HepG2 (cell line): ENCODE measurements at regions not wholly inside any gene's neighbourhood (a gene's known extent, or its start where the extent isn't known, plus 50 kb on each side); places are given as distances from the start of the nearest gene placed in this dataset.

Source experiments
- ATAC-seq: fragments of 200-7000 bp; cut with Tn5 transposase; 3 replicates; pipeline ENCODE4 v1.9.1; 2020; ENCODE audit warnings: mild to moderate bottlenecking, moderate library complexity
- BruUV-seq: library from RNA; stranded (reverse); fragments of 400-500 nt; replicated peaks from 2 replicates; lab custom pipeline; 2021; lab: Mats Ljungman, UMichigan
- CTCF ChIA-PET: fragments of 300-600 bp; formaldehyde crosslinking; extraction: SDS; loops from one replicate; lab custom pipeline; 2021; ENCODE audit warnings: low total read pairs, inconsistent platforms, low intra/inter-chr PET ratio; lab: Yijun Ruan, JAX
- POLR2A ChIA-PET: fragments of 350-600 bp; sonication (Branson Sonifier 250); formaldehyde crosslinking; loops from one replicate; lab custom pipeline; 2020; ENCODE audit warnings: antibody characterized with exemption, inconsistent platforms; lab: Yijun Ruan, JAX
- DNase-seq: peaks from one replicate; pipeline ENCODE4 v3.0.0-alpha.2; 2015; ENCODE audit warnings: low spot score
- FAIRE-seq: peaks from 3 replicates; lab custom pipeline; 2011; peaks lifted over from hg19 to GRCh38; lab: Jason Lieb, UNC
- H2AFZ ChIP-seq: one replicate; pipeline ENCODE4 v1.6.1; 2011; ENCODE audit warnings: low read length, inconsistent platforms
- H3K27ac ChIP-seq: fragments of 300-600 bp; 3 replicates; pipeline ENCODE4 v1.8.0; 2011; ENCODE audit warnings: mixed run types, mild to moderate bottlenecking, mixed read lengths, low read length, inconsistent platforms; ENCODE audit not compliant: insufficient read depth; ENCODE audit errors: extremely low read length
- H3K27me3 ChIP-seq, 2 experiments: fragments of 200-600 bp in 1 of 2; 2 replicates in 1 of 2; 3 replicates in 1 of 2; pipeline versions ENCODE4 v1.6.0 to v1.8.0; 2011; ENCODE audit warnings: low read length in 2 of 2, mild to moderate bottlenecking in 2 of 2, moderate library complexity in 2 of 2, inconsistent platforms in 1 of 2; ENCODE audit not compliant: insufficient read depth in 2 of 2, control insufficient read depth in 1 of 2
- H3K36me3 ChIP-seq, 2 experiments: fragments of 200-600 bp in 1 of 2; replicated peaks in 1 of 2; 2 replicates in 1 of 2; 3 replicates in 1 of 2; pipeline versions ENCODE4 v1.5.1 to v1.8.0; 2011; ENCODE audit warnings: low read length in 2 of 2, inconsistent platforms in 1 of 2; ENCODE audit not compliant: insufficient read depth in 2 of 2, control insufficient read depth in 1 of 2
- H3K4me1 ChIP-seq: 2 replicates; pipeline ENCODE4 v1.5.1; 2012; ENCODE audit warnings: low read length, inconsistent platforms; ENCODE audit not compliant: insufficient read depth
- H3K4me2 ChIP-seq: 2 replicates; pipeline ENCODE4 v1.6.0; 2011; ENCODE audit warnings: low read depth, low read length, inconsistent platforms
- H3K4me3 ChIP-seq, 3 experiments: fragments of 200-600 bp in 1 of 3; sonication (generic), shearing (Covaris generic) in 1 of 3; replicated peaks in 1 of 3; 2 replicates each; pipeline ENCODE4 v1.5.1; 2011 to 2016; ENCODE audit warnings: low read length in 3 of 3, inconsistent platforms in 2 of 3, low read depth in 2 of 3, mild to moderate bottlenecking in 2 of 3, control low read depth in 1 of 3, mixed read lengths in 1 of 3; ENCODE audit not compliant: insufficient read depth in 1 of 3
- H3K79me2 ChIP-seq: one replicate; pipeline ENCODE4 v1.6.1; 2011; ENCODE audit warnings: low read length, inconsistent platforms; ENCODE audit not compliant: insufficient read depth
- H3K9ac ChIP-seq: 2 replicates; pipeline ENCODE4 v1.6.0; 2011; ENCODE audit warnings: mild to moderate bottlenecking, low read depth, low read length, inconsistent platforms; ENCODE audit not compliant: insufficient read depth
- H3K9me3 ChIP-seq: 2 replicates; pipeline ENCODE4 v1.5.1; 2012; ENCODE audit warnings: mild to moderate bottlenecking, low read length
- H4K20me1 ChIP-seq: 2 replicates; pipeline ENCODE4 v1.6.0; 2011; ENCODE audit warnings: inconsistent platforms, mild to moderate bottlenecking, low read length, moderate library complexity; ENCODE audit not compliant: insufficient read depth
- AKAP8 ChIP-seq: sonication (generic); formaldehyde crosslinking; IDR thresholded peaks from 2 replicates; pipeline ENCODE4 v1.5.1; 2020; ENCODE audit warnings: mild to moderate bottlenecking, missing genetic modification reagents
- ASH2L ChIP-seq: fragments of 300-600, 200-600 bp; sonication (generic); IDR thresholded peaks from 2 replicates; pipeline ENCODE4 v1.7.0; 2017; ENCODE audit warnings: low read depth, mild to moderate bottlenecking, moderate library complexity, mixed read lengths, low read length; ENCODE audit not compliant: insufficient read length
- BATF2 ChIP-seq: sonication (generic); formaldehyde crosslinking; IDR thresholded peaks from 2 replicates; pipeline ENCODE4 v1.8.0; 2022; ENCODE audit warnings: mild to moderate bottlenecking, missing genetic modification reagents, moderate library complexity
- E2F1 ChIP-seq: sonication (generic); formaldehyde crosslinking; IDR thresholded peaks from 2 replicates; pipeline ENCODE4 v1.5.0; 2020; ENCODE audit warnings: missing genetic modification reagents
- IKZF4 ChIP-seq: sonication (generic); formaldehyde crosslinking; IDR thresholded peaks from 2 replicates; pipeline ENCODE4 v1.5.1; 2020; ENCODE audit warnings: borderline replicate concordance, mild to moderate bottlenecking, low read depth, missing genetic modification reagents; ENCODE audit errors: not compliant biosample characterization
- KLF9 ChIP-seq: IDR thresholded peaks from 2 replicates; pipeline ENCODE4 v1.6.1; 2016; ENCODE audit warnings: low read depth
- PRPF4 ChIP-seq: fragments of 200-400 bp; formaldehyde crosslinking; IDR thresholded peaks from 2 replicates; pipeline ENCODE4 v1.6.1; 2016; ENCODE audit warnings: low read length, low read depth; ENCODE audit not compliant: poor library complexity, severe bottlenecking
- PTBP1 ChIP-seq: fragments of 200-400 bp; formaldehyde crosslinking; IDR thresholded peaks from 2 replicates; pipeline ENCODE4 v1.6.1; 2018; ENCODE audit warnings: low read length, low read depth; ENCODE audit not compliant: poor library complexity, severe bottlenecking
- REL ChIP-seq: sonication (generic); formaldehyde crosslinking; conservative IDR thresholded peaks from 2 replicates; pipeline ENCODE4 v1.8.0; 2022; ENCODE audit warnings: mild to moderate bottlenecking, missing genetic modification reagents, moderate library complexity
- SP140L ChIP-seq: sonication (generic); formaldehyde crosslinking; IDR thresholded peaks from 2 replicates; pipeline ENCODE4 v1.4.0; 2020; ENCODE audit warnings: missing genetic modification reagents, borderline replicate concordance
- SRY ChIP-seq: sonication (generic); formaldehyde crosslinking; IDR thresholded peaks from 2 replicates; pipeline ENCODE4 v1.8.0; 2022; ENCODE audit warnings: mild to moderate bottlenecking, missing genetic modification reagents
- SYNCRIP ChIP-seq: fragments of 200-400 bp; formaldehyde crosslinking; IDR thresholded peaks from 2 replicates; pipeline ENCODE4 v1.6.1; 2018; ENCODE audit warnings: mild to moderate bottlenecking, low read depth, low read length; ENCODE audit not compliant: insufficient read depth
- ZBTB44 ChIP-seq: sonication (generic); formaldehyde crosslinking; IDR thresholded peaks from 2 replicates; pipeline ENCODE4 v1.4.0; 2020; ENCODE audit warnings: missing genetic modification reagents
- ZFP91 ChIP-seq: sonication (generic); formaldehyde crosslinking; IDR thresholded peaks from 2 replicates; pipeline ENCODE4 v1.9.0; 2022; ENCODE audit warnings: missing genetic modification reagents, mild to moderate bottlenecking, borderline replicate concordance
- ZNF549 ChIP-seq: sonication (generic); formaldehyde crosslinking; IDR thresholded peaks from 2 replicates; pipeline ENCODE4 v1.5.0; 2020; ENCODE audit warnings: missing genetic modification reagents
- ZNF557 ChIP-seq: sonication (generic); formaldehyde crosslinking; IDR thresholded peaks from 2 replicates; pipeline ENCODE4 v1.4.0; 2020; ENCODE audit warnings: missing genetic modification reagents
- ZNF558 ChIP-seq: sonication (generic); formaldehyde crosslinking; IDR thresholded peaks from 2 replicates; pipeline ENCODE4 v1.9.0; 2022; ENCODE audit warnings: mild to moderate bottlenecking, missing genetic modification reagents, borderline replicate concordance
- ZNF816 ChIP-seq: sonication (generic); formaldehyde crosslinking; IDR thresholded peaks from 2 replicates; pipeline ENCODE4 v1.8.0; 2022; ENCODE audit warnings: missing genetic modification reagents, mild to moderate bottlenecking, borderline replicate concordance
- WGBS: methylation state at CpG from one replicate; pipeline ENCODE4 v1.1.6; 2017; ENCODE audit warnings: low lambda C conversion rate; 5-methylcytosine and 5-hydroxymethylcytosine counted together
- in situ Hi-C: cut with HindIII; loops from 2 replicates; pipeline ENCODE4 v1.10.0; 2017; ENCODE audit warnings: low pct_unique_long_range_greater_than_20kb; ENCODE audit not compliant: extremely low pct_ligation_motif_present
- intact Hi-C: fragments of 100-400 bp; cut with micrococcal nuclease; formaldehyde crosslinking; loops from one replicate; pipeline ENCODE4 v1.10.0; 2022; ENCODE audit not compliant: unreplicated experiment

- POLR2A ChIA-PET: no interaction called here
- no peak for ATAC-seq
- 79% methylated on average over 23 of the region's 28 CpGs for WGBS
- Histone ChIP-seq H2AFZ (no peak overlapping the region), H3K4me3 (no peak overlapping the region), H3K79me2 (no peaks in the 10 kb centered on the region), H3K27ac (no peak overlapping the region), H3K9me3 (no peaks in the 10 kb centered on the region), H4K20me1 (no peaks in the 10 kb centered on the region), H3K4me2 (no peak overlapping the region), H3K27me3 (peaks cover 9 to 30% of the 10 kb centered on the region in 2 experiments; a peak in 4 of 5 replicates), H3K4me1 (peaks cover 26% of the 10 kb centered on the region), H3K9ac (no peak overlapping the region), H3K36me3 (no peaks in the 10 kb centered on the region)
- BruUV-seq: no TSS peak
- in situ Hi-C loops (no loop called here), intact Hi-C loops (no loop called here)
- no peak for DNase-seq
- no peak for FAIRE-seq
- no peak for TF ChIP-seq AKAP8 (CRISPR knock-in tag)
- TF ChIP-seq ASH2L: no peak
- TF ChIP-seq KLF9: no peak
- TF ChIP-seq ZNF549: no peak
- no peak for TF ChIP-seq E2F1 (CRISPR knock-in tag)
- TF ChIP-seq REL (CRISPR knock-in tag): no peak
- TF ChIP-seq SP140L (CRISPR knock-in tag): no peak
- TF ChIP-seq ZFP91 (CRISPR knock-in tag): no peak
- TF ChIP-seq IKZF4 (CRISPR knock-in tag): no peak
- no peak for TF ChIP-seq ZNF557 (CRISPR knock-in tag)
- no peak for TF ChIP-seq ZNF816
- TF ChIP-seq PTBP1: no peak
- TF ChIP-seq BATF2 (CRISPR knock-in tag): no peak
- no peak for TF ChIP-seq ZBTB44 (CRISPR knock-in tag)
- TF ChIP-seq ZNF558 (CRISPR knock-in tag): no peak
- no peak for TF ChIP-seq SRY (CRISPR knock-in tag)
- TF ChIP-seq SYNCRIP: no peak
- TF ChIP-seq PRPF4: no peak
- CTCF ChIA-PET: no interaction called here
These were observed 50.2 kb downstream of the SMIM38 start for GRCh38 chr11:69205743-69206612.
